Ovary (tissue), 3 donors: ENCODE measurements at regions not wholly inside any gene's neighbourhood (a gene's known extent, or its start where the extent isn't known, plus 50 kb on each side); places are given as distances from the start of the nearest gene placed in this dataset.

Experiments used
- EP300 ChIP-seq: sonication (generic); formaldehyde crosslinking; IDR thresholded peaks from one replicate; pipeline ENCODE4 v1.6.1; 2017; ENCODE audit warnings: antibody characterized with exemption
- POLR2A ChIP-seq: fragments of 450-650 bp; IDR thresholded peaks from one replicate; pipeline ENCODE4 v1.6.1; 2017; ENCODE audit warnings: antibody characterized with exemption, mild to moderate bottlenecking, moderate library complexity
- TF ChIP-seq, protein P1 (sequence below), 3 donors: fragments of 450-650 bp in 2 of 3; fragments of 200-600 bp in 1 of 3; IDR thresholded peaks; one replicate each; pipeline versions ENCODE4 v1.5.1 to v1.8.0; 2016 to 2022; ENCODE audit warnings: antibody characterized with exemption in 3 of 3, mild to moderate bottlenecking in 1 of 3
- donor health status: DM: no; HTN: no; CAD: no.

DNA sequence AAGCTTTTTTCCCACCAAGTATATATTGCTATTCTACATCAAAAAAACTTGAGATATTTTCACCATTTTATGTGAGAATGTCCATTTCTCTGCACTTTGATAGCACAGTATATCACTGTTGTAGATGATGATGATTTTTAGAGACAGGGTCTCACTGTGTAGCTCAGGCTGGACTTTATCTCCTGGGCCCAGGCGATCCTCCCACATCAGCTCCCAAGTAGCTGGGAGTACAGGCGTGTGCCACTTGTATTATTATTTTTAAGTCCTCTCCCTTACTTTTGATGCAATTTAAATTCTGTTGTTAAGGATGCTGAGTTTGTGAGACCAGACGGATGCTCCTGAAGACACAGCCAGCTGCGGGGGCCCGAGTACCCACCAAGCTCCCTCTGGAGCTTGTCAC, 326.8 kb downstream of the QKI start:
- TF ChIP-seq, protein P1, sequence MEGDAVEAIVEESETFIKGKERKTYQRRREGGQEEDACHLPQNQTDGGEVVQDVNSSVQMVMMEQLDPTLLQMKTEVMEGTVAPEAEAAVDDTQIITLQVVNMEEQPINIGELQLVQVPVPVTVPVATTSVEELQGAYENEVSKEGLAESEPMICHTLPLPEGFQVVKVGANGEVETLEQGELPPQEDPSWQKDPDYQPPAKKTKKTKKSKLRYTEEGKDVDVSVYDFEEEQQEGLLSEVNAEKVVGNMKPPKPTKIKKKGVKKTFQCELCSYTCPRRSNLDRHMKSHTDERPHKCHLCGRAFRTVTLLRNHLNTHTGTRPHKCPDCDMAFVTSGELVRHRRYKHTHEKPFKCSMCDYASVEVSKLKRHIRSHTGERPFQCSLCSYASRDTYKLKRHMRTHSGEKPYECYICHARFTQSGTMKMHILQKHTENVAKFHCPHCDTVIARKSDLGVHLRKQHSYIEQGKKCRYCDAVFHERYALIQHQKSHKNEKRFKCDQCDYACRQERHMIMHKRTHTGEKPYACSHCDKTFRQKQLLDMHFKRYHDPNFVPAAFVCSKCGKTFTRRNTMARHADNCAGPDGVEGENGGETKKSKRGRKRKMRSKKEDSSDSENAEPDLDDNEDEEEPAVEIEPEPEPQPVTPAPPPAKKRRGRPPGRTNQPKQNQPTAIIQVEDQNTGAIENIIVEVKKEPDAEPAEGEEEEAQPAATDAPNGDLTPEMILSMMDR (IDR thresholded peaks at IDR 0.05): no peak
- no peak for TF ChIP-seq EP300
- TF ChIP-seq POLR2A: no peak
